NCI-H1694 (cell line): ENCODE measurements at regions not wholly inside any gene's neighbourhood (a gene's known extent, or its start where the extent isn't known, plus 50 kb on each side); places are given as distances from the start of the nearest gene placed in this dataset.

Source experiments
- DNase-seq: peaks from one replicate; lab custom pipeline; 2025; lab: John Stamatoyannopoulos, UW

GRCh38 chr1:13922466-13923110 lies 222.6 kb downstream of the PRDM2 start:
- DNase-seq: no peak

GRCh38 chr1:13926556-13926955 lies 226.6 kb downstream of the PRDM2 start:
- no peak for DNase-seq

GRCh38 chr1:13927736-13928135 lies 227.7 kb downstream of the PRDM2 start:
- no peak for DNase-seq

GRCh38 chr1:13929313-13929712 lies 229.3 kb downstream of the PRDM2 start:
- no peak for DNase-seq

- DNase-seq: no peak
Observed at GRCh38 chr1:13930151-13930550, 230.2 kb downstream of the PRDM2 start.

GRCh38 chr1:13931226-13931625 lies 231.2 kb downstream of the PRDM2 start:
- no peak for DNase-seq

- DNase-seq: no peak
Observed at GRCh38 chr1:13935336-13935735, 235.3 kb downstream of the PRDM2 start.

- no peak for DNase-seq
Observed at GRCh38 chr1:13941315-13941714, 241.3 kb downstream of the PRDM2 start.

- DNase-seq: no peak
Observed at GRCh38 chr1:13943055-13943454, 243.1 kb downstream of the PRDM2 start.

GRCh38 chr1:13945856-13946255 lies 245.9 kb downstream of the PRDM2 start:
- DNase-seq: no peak

GRCh38 chr1:13947658-13948057 lies 247.7 kb downstream of the PRDM2 start:
- DNase-seq: no peak

GRCh38 chr1:13948396-13948795 lies 248.4 kb downstream of the PRDM2 start:
- DNase-seq: no peak

- no peak for DNase-seq
Observed at GRCh38 chr1:13948888-13949391, 249.0 kb downstream of the PRDM2 start.

- no peak for DNase-seq
Observed at GRCh38 chr1:13949546-13949945, 249.6 kb downstream of the PRDM2 start.

GRCh38 chr1:13950637-13951036 lies 250.6 kb downstream of the PRDM2 start:
- no peak for DNase-seq

GRCh38 chr1:13951793-13952751 lies 252.1 kb downstream of the PRDM2 start:
- DNase-seq: no peak

- no peak for DNase-seq
Observed at GRCh38 chr1:13952985-13953384, 253.0 kb downstream of the PRDM2 start.

- DNase-seq: no peak
Observed at GRCh38 chr1:13956393-13956792, 256.4 kb downstream of the PRDM2 start.

GRCh38 chr1:13960375-13960987 lies 260.5 kb downstream of the PRDM2 start:
- DNase-seq: peak; percentile 19

- DNase-seq: no peak
Observed at GRCh38 chr1:13964768-13965167, 264.8 kb downstream of the PRDM2 start.

GRCh38 chr1:13965770-13966398 lies 265.9 kb downstream of the PRDM2 start:
- DNase-seq: peak; percentile 11

GRCh38 chr1:13967707-13968106 lies 267.7 kb downstream of the PRDM2 start:
- DNase-seq: no peak
